Endothelial cell of umbilical vein (primary cell): ENCODE measurements at regions not wholly inside any gene's neighbourhood (a gene's known extent, or its start where the extent isn't known, plus 50 kb on each side); places are given as distances from the start of the nearest gene placed in this dataset.

Experiments
- BruUV-seq: library from RNA; stranded (reverse); fragments of 400-500 nt; replicated peaks from 2 replicates; lab custom pipeline; 2021; lab: Mats Ljungman, UMichigan
- CTCF ChIA-PET: fragments of 300-600, 350-600 bp; sonication (Branson Sonifier 250); formaldehyde crosslinking; loops from one replicate; lab custom pipeline; 2021; ENCODE audit warnings: antibody characterized with exemption, inconsistent platforms; lab: Charles Lee
- POLR2A ChIA-PET: fragments of 300-600, 350-600 bp; sonication (Branson Sonifier 250); formaldehyde crosslinking; loops from one replicate; lab custom pipeline; 2021; ENCODE audit warnings: antibody characterized with exemption, inconsistent platforms; lab: Charles Lee
- DNase-seq: peaks from one replicate; pipeline ENCODE4 v3.0.0-alpha.2; 2011; ENCODE audit warnings: low read depth, low spot score
- FAIRE-seq: peaks from 2 replicates; lab custom pipeline; 2011; peaks lifted over from hg19 to GRCh38; lab: Jason Lieb, UNC
- H2AFZ ChIP-seq: 2 replicates; pipeline ENCODE4 v1.6.0; 2012; ENCODE audit warnings: low read depth, low read length, control low read depth, inconsistent platforms
- H3K27ac ChIP-seq: 2 replicates; pipeline ENCODE4 v1.5.1; 2011; ENCODE audit warnings: low read depth, mild to moderate bottlenecking, control low read depth, low read length, moderate library complexity; ENCODE audit not compliant: insufficient read depth
- H3K27me3 ChIP-seq, 2 experiments: 2 replicates each; pipeline versions ENCODE4 v1.6.0 to v1.6.1; 2011; ENCODE audit warnings: low read length in 2 of 2, mixed read lengths in 1 of 2; ENCODE audit not compliant: control insufficient read depth in 2 of 2, insufficient read depth in 2 of 2
- H3K36me3 ChIP-seq, 2 experiments: 2 replicates in 1 of 2; 3 replicates in 1 of 2; pipeline ENCODE4 v1.5.1; 2011; ENCODE audit warnings: low read length in 2 of 2, mild to moderate bottlenecking in 1 of 2, moderate library complexity in 1 of 2; ENCODE audit not compliant: control insufficient read depth in 2 of 2, insufficient read depth in 2 of 2; ENCODE audit errors: extremely low read depth in 1 of 2
- H3K4me1 ChIP-seq: 3 replicates; pipeline ENCODE4 v1.5.1; 2011; ENCODE audit warnings: mild to moderate bottlenecking, low read length; ENCODE audit not compliant: control insufficient read depth, insufficient read depth; ENCODE audit errors: extremely low read depth
- H3K4me2 ChIP-seq: 2 replicates; pipeline ENCODE4 v1.6.1; 2011; ENCODE audit warnings: low read length, control low read depth, mixed read lengths; ENCODE audit not compliant: insufficient read depth
- H3K4me3 ChIP-seq, 3 experiments: fragments of 200-600 bp in 1 of 3; sonication (generic), shearing (Covaris generic) in 1 of 3; replicated peaks in 1 of 3; 2 replicates each; pipeline ENCODE4 v1.5.1; 2011 to 2016; ENCODE audit warnings: control low read depth in 3 of 3, low read length in 3 of 3, mild to moderate bottlenecking in 2 of 3, inconsistent platforms in 1 of 3, low read depth in 1 of 3, moderate library complexity in 1 of 3; ENCODE audit not compliant: insufficient read depth in 1 of 3
- H3K79me2 ChIP-seq: 2 replicates; pipeline ENCODE4 v1.6.0; 2012; ENCODE audit warnings: low read length, inconsistent platforms; ENCODE audit not compliant: control insufficient read depth, insufficient read depth
- H3K9ac ChIP-seq: replicated peaks from 2 replicates; pipeline ENCODE3; 2011; ENCODE audit warnings: low read length, control low read depth; ENCODE audit not compliant: insufficient read depth; ENCODE audit errors: extremely low read depth
- H3K9me1 ChIP-seq: replicated peaks from 3 replicates; pipeline ENCODE4 v1.6.0; 2011; ENCODE audit warnings: mild to moderate bottlenecking, low read length; ENCODE audit not compliant: control insufficient read depth, insufficient read depth; ENCODE audit errors: extremely low read depth
- H3K9me3 ChIP-seq: replicated peaks from 2 replicates; pipeline ENCODE4 v1.5.1; 2012; ENCODE audit warnings: low read length, inconsistent platforms; ENCODE audit not compliant: control insufficient read depth, insufficient read depth
- H4K20me1 ChIP-seq: replicated peaks from 2 replicates; pipeline ENCODE3; 2011; ENCODE audit warnings: mild to moderate bottlenecking, low read length; ENCODE audit not compliant: control insufficient read depth, insufficient read depth; ENCODE audit errors: extremely low read depth
- CTCF ChIP-seq, 2 donors: IDR thresholded peaks; 1 replicate in 1 of 2; 2 replicates in 1 of 2; pipeline ENCODE4 v1.5.1; 2011; ENCODE audit warnings: low read length in 2 of 2, mild to moderate bottlenecking in 2 of 2, moderate library complexity in 2 of 2, control low read depth in 1 of 2, inconsistent platforms in 1 of 2, low read depth in 1 of 2; ENCODE audit not compliant: insufficient read depth in 1 of 2; ENCODE audit errors: extremely low read depth in 1 of 2
- FOS ChIP-seq: IDR thresholded peaks from 2 replicates; pipeline ENCODE4 v1.6.1; 2011; ENCODE audit warnings: mild to moderate bottlenecking, low read length, moderate library complexity, borderline replicate concordance; ENCODE audit not compliant: insufficient read depth
- JUN ChIP-seq: IDR thresholded peaks from 2 replicates; pipeline ENCODE4 v1.6.1; 2011; ENCODE audit warnings: borderline replicate concordance, low read depth; ENCODE audit not compliant: insufficient read length, insufficient read depth
- MYC ChIP-seq: IDR thresholded peaks from one replicate; pipeline ENCODE4 v1.6.1; 2011; ENCODE audit warnings: mild to moderate bottlenecking, low read depth, low read length
- POLR2AphosphoS5 ChIP-seq: IDR thresholded peaks from 2 replicates; pipeline ENCODE4 v1.6.1; 2012; ENCODE audit warnings: low read depth, mild to moderate bottlenecking, control low read depth, low read length, moderate library complexity; ENCODE audit not compliant: insufficient read depth
- dilution Hi-C: fragments of 300-500 bp; cut with MboI; formaldehyde crosslinking; loops from one replicate; pipeline ENCODE4 v1.15.0; 2019; ENCODE audit warnings: low sequenced_read_pairs; ENCODE audit not compliant: extremely low pct_ligation_motif_present
- intact Hi-C: fragments of 100-400 bp; cut with micrococcal nuclease; formaldehyde crosslinking; loops from one replicate; pipeline ENCODE4 v1.10.0; 2022
- TF ChIP-seq, protein P1 (sequence below): IDR thresholded peaks from 2 replicates; pipeline ENCODE4 v1.6.1; 2011; ENCODE audit not compliant: insufficient read depth, insufficient read length

- BruUV-seq: no TSS peak
- ChIA-PET CTCF (interaction anchor here (0.8 to 3.6 kb wide), 23 partner anchors 12 to 1082 kb away, joined by 3 to 76 read pairs (median 6); partner anchors contain the start of gene KLF7), POLR2A (interaction anchor here (1.2 kb wide), 1 partner anchor 308 kb away, joined by 4 read pairs; the partner anchor contains the start of gene KLF7)
- DNase-seq: no peak
- no peaks in the 10 kb centered on the region for H3K9me3 ChIP-seq
- H3K4me1 ChIP-seq: peaks cover 9% of the 10 kb centered on the region
- H3K27ac ChIP-seq: no peak overlapping the region
- H3K36me3 ChIP-seq: no peaks in the 10 kb centered on the region
- dilution Hi-C loops (no loop called here), intact Hi-C loops (loop anchor here (1.0 to 10.0 kb wide), 10 partner anchors 140 to 919 kb away; no protein-coding TSS in a partner anchor)
- no peaks in the 10 kb centered on the region for H4K20me1 ChIP-seq
- no peak overlapping the region for H2AFZ ChIP-seq
- TF ChIP-seq, protein P1, sequence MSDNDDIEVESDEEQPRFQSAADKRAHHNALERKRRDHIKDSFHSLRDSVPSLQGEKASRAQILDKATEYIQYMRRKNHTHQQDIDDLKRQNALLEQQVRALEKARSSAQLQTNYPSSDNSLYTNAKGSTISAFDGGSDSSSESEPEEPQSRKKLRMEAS: no peak
- H3K9ac ChIP-seq: no peak overlapping the region
- no peaks in the 10 kb centered on the region for H3K79me2 ChIP-seq
- H3K27me3 ChIP-seq: no peaks in the 10 kb centered on the region
- H3K9me1 ChIP-seq: no peaks in the 10 kb centered on the region
- H3K4me3 ChIP-seq: no peak overlapping the region
- H3K4me2 ChIP-seq: no peak overlapping the region
- no peak for FAIRE-seq
Measured at GRCh38 chr2:207473931-207474235, 55.9 kb upstream of the CREB1 start.

DNA sequence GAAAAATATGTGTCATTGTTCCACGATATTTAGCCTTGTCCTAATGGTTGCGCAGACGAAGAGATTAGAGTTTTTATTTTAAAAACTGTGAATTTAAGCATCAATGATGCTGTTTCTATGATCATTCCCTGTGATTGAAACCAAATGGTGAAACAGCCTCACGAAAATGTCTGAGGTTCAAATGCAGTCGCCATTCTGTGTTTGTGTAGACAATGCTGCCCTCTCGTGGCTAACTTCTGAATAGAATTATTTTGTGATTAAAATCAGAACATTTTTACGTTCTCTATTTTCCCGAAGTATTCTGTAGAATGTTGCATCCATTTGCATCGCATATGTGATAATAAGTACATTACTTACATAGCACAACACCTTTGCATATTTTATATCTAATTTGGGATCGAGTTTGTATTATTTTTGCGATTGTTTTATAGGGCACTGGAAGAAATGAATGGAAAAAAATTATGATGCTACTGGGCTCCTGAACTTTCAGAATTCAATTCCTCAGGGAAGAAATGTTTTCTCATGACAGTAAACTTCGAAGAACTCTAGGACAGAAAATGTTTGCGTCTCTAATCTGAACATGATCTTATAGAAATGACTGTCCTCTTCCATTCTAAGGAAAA lies 54.8 kb upstream of the CREB1 start:
- no peak overlapping the region for H3K4me2 ChIP-seq
- H3K36me3 ChIP-seq: no peaks in the 10 kb centered on the region
- H3K9me3 ChIP-seq: no peaks in the 10 kb centered on the region
- CTCF ChIA-PET: interaction anchor here (1.4 to 3.5 kb wide), 2 partner anchors 493 to 495 kb away, joined by 3 to 21 read pairs; no protein-coding TSS in a partner anchor
- H3K4me3 ChIP-seq: no peak overlapping the region
- no peaks in the 10 kb centered on the region for H3K9me1 ChIP-seq
- H3K27ac ChIP-seq: no peak overlapping the region
- BruUV-seq: no TSS peak
- no peak overlapping the region for H3K9ac ChIP-seq
- peaks cover 9% of the 10 kb centered on the region for H3K4me1 ChIP-seq
- H3K27me3 ChIP-seq: no peaks in the 10 kb centered on the region
- POLR2A ChIA-PET: no interaction called here
- H4K20me1 ChIP-seq: no peaks in the 10 kb centered on the region
- DNase-seq (peak; percentile 67), FAIRE-seq (peak; percentile 72)
- dilution Hi-C loops: no loop called here
- TF ChIP-seq POLR2AphosphoS5 (no peak), JUN (no peak), MYC (no peak), CTCF (IDR thresholded peaks at IDR 0.05; ENCODE audit: extremely low read depth in 1 of 2, insufficient read depth in 1 of 2, low read depth in 1 of 2, low read length in 2 of 2) (peak; percentile 21 to 31), FOS (no peak)
- H2AFZ ChIP-seq: no peak overlapping the region
- no peaks in the 10 kb centered on the region for H3K79me2 ChIP-seq
- intact Hi-C loops: loop anchor here (10.0 kb wide), 2 partner anchors 560 to 920 kb away; no protein-coding TSS in a partner anchor
